B cell (primary cell): ENCODE measurements at regions not wholly inside any gene's neighbourhood (a gene's known extent, or its start where the extent isn't known, plus 50 kb on each side); places are given as distances from the start of the nearest gene placed in this dataset.

Experiments used
- ATAC-seq: fragments of 200-7000 bp; cut with Tn5 transposase; one replicate; pipeline ENCODE4 v1.10.0; 2021; ENCODE audit warnings: low read depth, mild to moderate bottlenecking, moderate number of reproducible peaks, moderate library complexity
- CTCF ChIA-PET: fragments of 350-600 bp; sonication (Branson Sonifier 250); formaldehyde crosslinking; loops from one replicate; lab custom pipeline; 2021; ENCODE audit warnings: antibody characterized with exemption, inconsistent platforms; lab: Charles Lee
- POLR2A ChIA-PET: fragments of 350-600 bp; sonication (Branson Sonifier 250); formaldehyde crosslinking; loops from one replicate; lab custom pipeline; 2021; ENCODE audit warnings: antibody characterized with exemption; lab: Charles Lee
- DNase-seq: peaks from one replicate; pipeline ENCODE4 v3.0.0; 2013
- H2AFZ ChIP-seq: 2 replicates; pipeline ENCODE4 v1.6.1; 2012; ENCODE audit warnings: mild to moderate bottlenecking, low read depth, low read length; ENCODE audit not compliant: insufficient read depth, poor library complexity, severe bottlenecking
- H3K27ac ChIP-seq, 2 donors: 1 replicate in 1 of 2; 2 replicates in 1 of 2; pipeline ENCODE4 v1.5.1; 2012 to 2013; ENCODE audit warnings: low read length in 2 of 2, mild to moderate bottlenecking in 2 of 2, moderate library complexity in 1 of 2
- H3K27me3 ChIP-seq, 4 experiments: fragments of 200-600 bp in 1 of 4; sonication (generic) in 1 of 4; replicated peaks in 1 of 4; 1 replicate in 2 of 4; 2 replicates in 2 of 4; pipeline versions ENCODE4 v1.6.1 to v1.7.0; 2013 to 2016; ENCODE audit warnings: low read length in 3 of 4, mild to moderate bottlenecking in 2 of 4, mixed read lengths in 1 of 4, moderate library complexity in 1 of 4; ENCODE audit not compliant: insufficient read depth in 4 of 4, control insufficient read depth in 3 of 4; ENCODE audit errors: control extremely low read depth in 1 of 4
- H3K36me3 ChIP-seq, 2 experiments: replicated peaks in 1 of 2; 1 replicate in 1 of 2; 2 replicates in 1 of 2; pipeline versions ENCODE4 v1.6.1 to v1.7.1; 2013; ENCODE audit warnings: low read length in 1 of 2; ENCODE audit not compliant: insufficient read depth in 2 of 2, control insufficient read depth in 1 of 2; ENCODE audit errors: control extremely low read depth in 1 of 2, extremely low read depth in 1 of 2
- H3K4me1 ChIP-seq, 2 donors: fragments of 200-600 bp in 1 of 2; sonication (generic) in 1 of 2; 1 replicate in 1 of 2; 2 replicates in 1 of 2; pipeline versions ENCODE4 v1.5.1 to v1.6.1; 2013 to 2017; ENCODE audit warnings: low read length in 2 of 2; ENCODE audit not compliant: control insufficient read depth in 2 of 2, insufficient read depth in 2 of 2
- H3K4me2 ChIP-seq: replicated peaks from 2 replicates; pipeline ENCODE3; 2012; ENCODE audit warnings: mild to moderate bottlenecking, low read depth, low read length; ENCODE audit not compliant: poor library complexity, severe bottlenecking
- H3K4me3 ChIP-seq, 5 experiments: fragments of 200-600 bp in 1 of 5; sonication (generic) in 1 of 5; 1 replicate in 3 of 5; 2 replicates in 2 of 5; pipeline versions ENCODE4 v1.5.1 to v1.7.0; 2011 to 2016; ENCODE audit warnings: low read length in 4 of 5, mild to moderate bottlenecking in 4 of 5, low read depth in 2 of 5, control low read depth in 1 of 5, moderate library complexity in 1 of 5; ENCODE audit not compliant: insufficient read depth in 1 of 5; ENCODE audit errors: control extremely low read depth in 1 of 5, extremely low read depth in 1 of 5
- H3K79me2 ChIP-seq: fragments of 200-600 bp; sonication (generic); one replicate; pipeline ENCODE4 v1.6.0; 2016; ENCODE audit warnings: low read length; ENCODE audit not compliant: control insufficient read depth, insufficient read depth
- H3K9ac ChIP-seq: fragments of 200-600 bp; sonication (generic); 2 replicates; pipeline ENCODE4 v1.6.1; 2017; ENCODE audit warnings: mild to moderate bottlenecking, low read length, moderate library complexity
- H3K9me3 ChIP-seq, 3 donors: one replicate each; pipeline versions ENCODE4 v1.6.1 to v1.7.1; 2013; ENCODE audit warnings: low read length in 2 of 3; ENCODE audit not compliant: control insufficient read depth in 2 of 3, insufficient read depth in 1 of 3; ENCODE audit errors: control extremely low read depth in 1 of 3
- H4K20me1 ChIP-seq: 2 replicates; pipeline ENCODE4 v1.6.0; 2012; ENCODE audit warnings: mild to moderate bottlenecking, low read length; ENCODE audit not compliant: insufficient read depth, control insufficient read depth, poor library complexity, severe bottlenecking
- H3K27ac Mint-ChIP-seq: one replicate; pipeline ENCODE4 v1.8.0; 2021; ENCODE audit warnings: mixed read lengths
- H3K27me3 Mint-ChIP-seq: one replicate; pipeline ENCODE4 v1.8.0; 2021; ENCODE audit warnings: mixed read lengths
- H3K4me1 Mint-ChIP-seq: one replicate; pipeline ENCODE4 v1.8.0; 2021; ENCODE audit warnings: mixed read lengths
- H3K4me3 Mint-ChIP-seq: one replicate; pipeline ENCODE4 v1.8.0; 2021; ENCODE audit warnings: mixed read lengths
- H3K9me3 Mint-ChIP-seq: one replicate; pipeline ENCODE4 v1.8.0; 2022; ENCODE audit warnings: mixed read lengths; ENCODE audit not compliant: insufficient read depth
- CTCF ChIP-seq: fragments of 200-600 bp; IDR thresholded peaks from one replicate; pipeline ENCODE4 v1.8.0; 2022; ENCODE audit warnings: antibody characterized with exemption, mild to moderate bottlenecking
- EZH2 ChIP-seq: IDR thresholded peaks from 2 replicates; pipeline ENCODE4 v1.6.1; 2012; ENCODE audit warnings: borderline replicate concordance, low read depth, mild to moderate bottlenecking, moderate library complexity, low read length; ENCODE audit not compliant: insufficient read depth, poor library complexity, severe bottlenecking
- WGBS: methylation state at CpG from one replicate; pipeline ENCODE4 v1.1.5; 2013; ENCODE audit warnings: missing lambda C conversion rate; ENCODE audit not compliant: insufficient coverage; 5-methylcytosine and 5-hydroxymethylcytosine counted together
- intact Hi-C: fragments of 100-400 bp; cut with micrococcal nuclease; formaldehyde crosslinking; loops from one replicate; pipeline ENCODE4 v1.10.0; 2022

- intact Hi-C loops = no loop called here
- H3K4me3 Mint-ChIP-seq = no peak overlapping the region
- H3K4me2 ChIP-seq = no peak overlapping the region
- H3K79me2 ChIP-seq = no peaks in the 10 kb centered on the region
- no peaks in the 10 kb centered on the region for H4K20me1 ChIP-seq
- CTCF ChIA-PET = no interaction called here
- H3K27me3 ChIP-seq = no peaks in the 10 kb centered on the region
- no peaks in the 10 kb centered on the region for H3K36me3 ChIP-seq
- H3K27me3 Mint-ChIP-seq = no peaks in the 10 kb centered on the region
- ATAC-seq (no peak), DNase-seq (no peak)
- H3K27ac Mint-ChIP-seq = no peak overlapping the region
- no peak overlapping the region for H3K9ac ChIP-seq
- no peaks in the 10 kb centered on the region for H3K4me1 ChIP-seq
- H3K9me3 Mint-ChIP-seq = no peaks in the 10 kb centered on the region
- H3K9me3 ChIP-seq = peaks cover 0 to 10% (median 0%) of the 10 kb centered on the region in 3 donors
- H3K4me1 Mint-ChIP-seq = no peaks in the 10 kb centered on the region
- H2AFZ ChIP-seq = no peak overlapping the region
- POLR2A ChIA-PET = no interaction called here
- TF ChIP-seq EZH2 (no peak), CTCF (no peak)
- 63% methylated on average over 1 of the region's 1 CpG for WGBS
- H3K27ac ChIP-seq = no peak overlapping the region
- H3K4me3 ChIP-seq = no peak overlapping the region
Observed at GRCh38 chr9:115966660-115967059, 186.9 kb upstream of the PAPPA start.

GRCh38 chr9:115969096-115969495, 184.5 kb upstream of the PAPPA start:
- ATAC-seq = no peak
- no peaks in the 10 kb centered on the region for H3K27me3 ChIP-seq
- CTCF ChIA-PET = no interaction called here
- Mint-ChIP-seq H3K9me3 (no peaks in the 10 kb centered on the region), H3K4me1 (no peaks in the 10 kb centered on the region), H3K27me3 (peaks cover 3% of the 10 kb centered on the region), H3K27ac (no peak overlapping the region), H3K4me3 (no peak overlapping the region)
- peaks cover 0 to 4% (median 0%) of the 10 kb centered on the region in 3 donors for H3K9me3 ChIP-seq
- no peak overlapping the region for H3K4me3 ChIP-seq
- H3K4me1 ChIP-seq = no peaks in the 10 kb centered on the region
- intact Hi-C loops = no loop called here
- no peaks in the 10 kb centered on the region for H4K20me1 ChIP-seq
- H3K36me3 ChIP-seq = no peaks in the 10 kb centered on the region
- H3K79me2 ChIP-seq = no peaks in the 10 kb centered on the region
- no peak overlapping the region for H3K27ac ChIP-seq
- POLR2A ChIA-PET = no interaction called here
- no peak for TF ChIP-seq EZH2
- no peak for TF ChIP-seq CTCF
- no peak overlapping the region for H3K4me2 ChIP-seq
- 40% methylated on average over 1 of the region's 2 CpGs for WGBS
- DNase-seq = no peak
- no peak overlapping the region for H3K9ac ChIP-seq
- no peak overlapping the region for H2AFZ ChIP-seq
